ENCODE measurements at regions not wholly inside any gene's neighbourhood (a gene's known extent, or its start where the extent isn't known, plus 50 kb on each side); places are given as distances from the start of the nearest gene placed in this dataset.

GRCh38 chr16:27729516-27730304 lies 179.8 kb downstream of the KATNIP start:
- no peak for DNase-seq (ENCODE audit: low read depth)
- TF ChIP-seq, protein P1, sequence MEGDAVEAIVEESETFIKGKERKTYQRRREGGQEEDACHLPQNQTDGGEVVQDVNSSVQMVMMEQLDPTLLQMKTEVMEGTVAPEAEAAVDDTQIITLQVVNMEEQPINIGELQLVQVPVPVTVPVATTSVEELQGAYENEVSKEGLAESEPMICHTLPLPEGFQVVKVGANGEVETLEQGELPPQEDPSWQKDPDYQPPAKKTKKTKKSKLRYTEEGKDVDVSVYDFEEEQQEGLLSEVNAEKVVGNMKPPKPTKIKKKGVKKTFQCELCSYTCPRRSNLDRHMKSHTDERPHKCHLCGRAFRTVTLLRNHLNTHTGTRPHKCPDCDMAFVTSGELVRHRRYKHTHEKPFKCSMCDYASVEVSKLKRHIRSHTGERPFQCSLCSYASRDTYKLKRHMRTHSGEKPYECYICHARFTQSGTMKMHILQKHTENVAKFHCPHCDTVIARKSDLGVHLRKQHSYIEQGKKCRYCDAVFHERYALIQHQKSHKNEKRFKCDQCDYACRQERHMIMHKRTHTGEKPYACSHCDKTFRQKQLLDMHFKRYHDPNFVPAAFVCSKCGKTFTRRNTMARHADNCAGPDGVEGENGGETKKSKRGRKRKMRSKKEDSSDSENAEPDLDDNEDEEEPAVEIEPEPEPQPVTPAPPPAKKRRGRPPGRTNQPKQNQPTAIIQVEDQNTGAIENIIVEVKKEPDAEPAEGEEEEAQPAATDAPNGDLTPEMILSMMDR (IDR thresholded peaks at IDR 0.05; ENCODE audit: control insufficient read depth, insufficient read depth, low read depth, low read length, missing control alignments) = no peak
- no peak overlapping the region for H3K4me3 ChIP-seq (ENCODE audit: control insufficient read depth, low read depth, low read length)

DNA sequence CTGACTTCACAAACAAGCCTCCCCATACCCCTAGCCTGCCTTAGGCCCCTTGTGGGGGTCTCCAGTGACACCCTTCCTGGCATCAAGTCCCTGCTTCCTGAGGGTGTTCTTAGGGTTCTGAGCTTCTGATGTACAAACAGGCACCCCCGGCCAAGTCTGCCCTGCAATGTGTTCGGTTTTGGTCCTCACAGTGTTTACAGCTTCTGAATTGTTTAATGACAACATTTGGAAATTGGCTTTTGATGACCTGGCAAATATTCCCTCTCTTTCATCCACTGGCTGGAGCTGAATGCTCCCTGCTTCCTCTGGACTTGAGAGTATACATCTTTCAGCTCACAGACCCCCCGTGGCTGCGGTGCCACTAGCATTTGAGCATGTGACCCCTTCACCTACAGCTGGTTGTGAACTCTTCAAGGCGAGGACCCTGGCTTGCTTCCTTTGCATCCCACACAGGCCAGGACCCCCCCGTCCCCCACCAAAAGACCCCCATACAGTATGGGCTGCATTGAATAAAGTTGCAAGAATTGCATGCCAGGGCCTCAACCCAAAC lies 180.8 kb downstream of the KATNIP start:
- TF ChIP-seq, protein P1 (IDR thresholded peaks at IDR 0.05; ENCODE audit: control insufficient read depth, insufficient read depth, low read depth, low read length, missing control alignments) = no peak
- H3K4me3 ChIP-seq (ENCODE audit: control insufficient read depth, low read depth, low read length) = no peak overlapping the region
- no peak for DNase-seq (ENCODE audit: low read depth)

DNA sequence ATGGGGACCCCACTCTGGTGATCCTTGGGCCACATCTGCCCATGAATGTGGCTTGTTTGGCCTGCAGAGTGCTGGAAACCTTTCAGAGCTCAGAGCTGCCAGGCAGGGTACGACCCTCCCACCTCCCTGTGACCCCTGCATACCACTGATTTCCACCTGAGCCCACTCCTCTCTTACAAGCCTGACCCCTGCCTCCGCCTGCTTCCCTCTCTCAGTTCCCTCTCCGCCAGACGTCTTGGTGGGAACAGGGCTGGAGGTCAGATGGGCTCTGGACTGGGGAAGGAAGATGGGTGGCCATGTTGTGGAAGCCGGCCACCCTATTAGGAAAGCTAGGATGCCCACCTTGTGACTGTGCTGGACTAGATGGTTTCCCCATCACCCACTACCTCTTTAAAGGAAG lies 185.1 kb downstream of the KATNIP start:
- TF ChIP-seq, protein P1 (IDR thresholded peaks at IDR 0.05; ENCODE audit: control insufficient read depth, insufficient read depth, low read depth, low read length, missing control alignments) = no peak
- DNase-seq (ENCODE audit: low read depth) = no peak
- H3K4me3 ChIP-seq (ENCODE audit: control insufficient read depth, low read depth, low read length) = no peak overlapping the region

DNA sequence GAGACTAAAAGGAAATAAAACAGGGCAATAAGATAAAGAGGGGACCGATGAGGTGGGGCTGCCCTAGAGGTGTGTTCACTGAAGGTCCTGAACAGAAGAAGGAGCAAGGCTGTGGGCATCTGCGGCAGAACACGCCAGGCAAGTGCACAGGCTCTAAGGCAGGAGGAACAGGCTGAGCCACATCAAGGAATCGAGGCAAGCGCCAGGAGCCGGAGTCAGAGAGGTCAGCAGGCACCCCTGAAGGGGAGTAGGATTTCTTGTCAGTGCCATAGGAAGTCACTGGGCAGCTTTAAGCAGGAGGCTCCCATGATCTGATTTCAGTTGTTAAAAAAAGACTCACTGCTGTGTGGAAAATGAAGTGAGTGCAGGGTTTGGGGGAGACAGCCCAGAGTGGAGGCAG lies 186.5 kb downstream of the KATNIP start:
- no peak for DNase-seq (ENCODE audit: low read depth)
- no peak overlapping the region for H3K4me3 ChIP-seq (ENCODE audit: control insufficient read depth, low read depth, low read length)
- TF ChIP-seq, protein P1 (IDR thresholded peaks at IDR 0.05; ENCODE audit: control insufficient read depth, insufficient read depth, low read depth, low read length, missing control alignments) = no peak

GRCh38 chr16:27737513-27737912 lies 187.6 kb downstream of the KATNIP start:
- no peak overlapping the region for H3K4me3 ChIP-seq (ENCODE audit: control insufficient read depth, low read depth, low read length)
- TF ChIP-seq, protein P1 (IDR thresholded peaks at IDR 0.05; ENCODE audit: control insufficient read depth, insufficient read depth, low read depth, low read length, missing control alignments) = no peak
- DNase-seq (ENCODE audit: low read depth) = no peak

Measured in AG09309 (cell line).